ENCODE measurements at regions not wholly inside any gene's neighbourhood (a gene's known extent, or its start where the extent isn't known, plus 50 kb on each side); places are given as distances from the start of the nearest gene placed in this dataset.

DNA sequence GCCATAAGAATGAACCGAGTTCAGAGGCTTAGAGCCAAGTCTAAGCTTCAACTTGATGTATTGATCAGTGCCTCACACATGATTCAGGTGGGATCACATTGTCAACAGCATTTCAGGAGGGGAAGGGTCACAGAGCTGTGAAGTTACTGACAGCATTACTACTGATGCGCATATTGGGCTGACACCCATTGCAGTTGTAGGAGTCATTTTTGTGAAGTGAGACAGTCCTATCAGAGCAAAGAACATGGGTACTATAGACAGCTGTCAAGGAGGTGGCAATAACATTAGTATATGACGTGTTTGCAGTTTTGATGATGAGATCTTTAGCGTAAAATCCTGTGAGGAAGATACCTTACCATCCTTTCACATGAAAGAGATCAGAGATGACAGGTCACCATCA lies 206.0 kb upstream of the RBM19 start:
- Histone ChIP-seq H3K4me3 (replicated peaks in 1 of 4; ENCODE audit: control extremely low read depth in 1 of 4, insufficient read depth in 1 of 4, low read depth in 3 of 4, low read length in 4 of 4) (no peak overlapping the region), H3K9ac (ENCODE audit: insufficient read depth, low read length) (no peak overlapping the region), H3K4me2 (ENCODE audit: extremely low read depth, insufficient read depth, low read length) (no peak overlapping the region), H3K27me3 (ENCODE audit: control insufficient read depth, insufficient read depth, low read length) (peaks cover 2% of the 10 kb centered on the region), H3K4me1 (ENCODE audit: control insufficient read depth, extremely low read depth, insufficient read depth, low read length) (no peaks in the 10 kb centered on the region), H3K27ac (ENCODE audit: insufficient read depth, low read length) (no peak overlapping the region), H3K36me3 (ENCODE audit: control insufficient read depth, insufficient read depth, low read length) (no peaks in the 10 kb centered on the region), H4K20me1 (ENCODE audit: control insufficient read depth, extremely low read depth, insufficient read depth, low read length) (no peaks in the 10 kb centered on the region), H2AFZ (ENCODE audit: low read length) (no peak overlapping the region), H3K79me2 (ENCODE audit: control insufficient read depth, insufficient read depth, low read length) (no peaks in the 10 kb centered on the region), H3K9me3 (ENCODE audit: control insufficient read depth, insufficient read depth, low read depth, low read length) (no peaks in the 10 kb centered on the region)
- TF ChIP-seq, protein P1, sequence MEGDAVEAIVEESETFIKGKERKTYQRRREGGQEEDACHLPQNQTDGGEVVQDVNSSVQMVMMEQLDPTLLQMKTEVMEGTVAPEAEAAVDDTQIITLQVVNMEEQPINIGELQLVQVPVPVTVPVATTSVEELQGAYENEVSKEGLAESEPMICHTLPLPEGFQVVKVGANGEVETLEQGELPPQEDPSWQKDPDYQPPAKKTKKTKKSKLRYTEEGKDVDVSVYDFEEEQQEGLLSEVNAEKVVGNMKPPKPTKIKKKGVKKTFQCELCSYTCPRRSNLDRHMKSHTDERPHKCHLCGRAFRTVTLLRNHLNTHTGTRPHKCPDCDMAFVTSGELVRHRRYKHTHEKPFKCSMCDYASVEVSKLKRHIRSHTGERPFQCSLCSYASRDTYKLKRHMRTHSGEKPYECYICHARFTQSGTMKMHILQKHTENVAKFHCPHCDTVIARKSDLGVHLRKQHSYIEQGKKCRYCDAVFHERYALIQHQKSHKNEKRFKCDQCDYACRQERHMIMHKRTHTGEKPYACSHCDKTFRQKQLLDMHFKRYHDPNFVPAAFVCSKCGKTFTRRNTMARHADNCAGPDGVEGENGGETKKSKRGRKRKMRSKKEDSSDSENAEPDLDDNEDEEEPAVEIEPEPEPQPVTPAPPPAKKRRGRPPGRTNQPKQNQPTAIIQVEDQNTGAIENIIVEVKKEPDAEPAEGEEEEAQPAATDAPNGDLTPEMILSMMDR (conservative IDR thresholded peaks at IDR 0.05 in 1 of 2, IDR thresholded peaks at IDR 0.05 in 1 of 2; ENCODE audit: low read depth in 1 of 2, low read length in 2 of 2), result no peak
- no peak for TF ChIP-seq EZH2 (IDR thresholded peaks at IDR 0.05; ENCODE audit: low read length, missing control alignments)
- DNase-seq (ENCODE audit: low read depth in 2 of 2), result no peak

DNA sequence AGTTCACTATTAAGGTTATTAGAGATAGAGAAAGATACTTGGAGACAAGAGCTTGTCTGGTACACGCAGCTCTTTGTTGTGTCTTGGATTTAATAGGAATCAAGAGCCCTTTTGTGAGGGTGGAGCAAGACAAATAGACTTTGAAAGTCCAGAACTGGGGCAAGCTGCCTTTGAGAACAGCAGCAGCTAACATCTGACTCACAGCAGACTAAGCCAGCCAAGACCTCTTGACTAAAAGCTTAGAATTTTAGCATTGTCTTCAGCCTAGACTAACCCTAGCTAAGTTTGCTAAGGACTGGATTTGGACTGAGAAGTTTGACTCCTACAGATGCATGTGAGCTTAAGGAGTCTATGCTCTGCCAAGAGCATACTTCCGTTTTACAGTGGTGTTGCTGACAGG lies 201.9 kb upstream of the RBM19 start:
- Histone ChIP-seq H3K4me2 (ENCODE audit: extremely low read depth, insufficient read depth, low read length) (no peak overlapping the region), H3K36me3 (ENCODE audit: control insufficient read depth, insufficient read depth, low read length) (no peaks in the 10 kb centered on the region), H3K9ac (ENCODE audit: insufficient read depth, low read length) (no peak overlapping the region), H3K9me3 (ENCODE audit: control insufficient read depth, insufficient read depth, low read depth, low read length) (no peaks in the 10 kb centered on the region), H3K4me3 (replicated peaks in 1 of 4; ENCODE audit: control extremely low read depth in 1 of 4, insufficient read depth in 1 of 4, low read depth in 3 of 4, low read length in 4 of 4) (no peak overlapping the region), H3K4me1 (ENCODE audit: control insufficient read depth, extremely low read depth, insufficient read depth, low read length) (peaks cover 7% of the 10 kb centered on the region), H3K27ac (ENCODE audit: insufficient read depth, low read length) (no peak overlapping the region), H3K79me2 (ENCODE audit: control insufficient read depth, insufficient read depth, low read length) (no peaks in the 10 kb centered on the region), H4K20me1 (ENCODE audit: control insufficient read depth, extremely low read depth, insufficient read depth, low read length) (no peaks in the 10 kb centered on the region), H2AFZ (ENCODE audit: low read length) (no peak overlapping the region), H3K27me3 (ENCODE audit: control insufficient read depth, insufficient read depth, low read length) (no peaks in the 10 kb centered on the region)
- TF ChIP-seq EZH2 (IDR thresholded peaks at IDR 0.05; ENCODE audit: low read length, missing control alignments), result no peak
- TF ChIP-seq, protein P1 (conservative IDR thresholded peaks at IDR 0.05 in 1 of 2, IDR thresholded peaks at IDR 0.05 in 1 of 2; ENCODE audit: low read depth in 1 of 2, low read length in 2 of 2), result no peak
- peak; percentile 4 to 45 for DNase-seq (ENCODE audit: low read depth in 2 of 2)

DNA sequence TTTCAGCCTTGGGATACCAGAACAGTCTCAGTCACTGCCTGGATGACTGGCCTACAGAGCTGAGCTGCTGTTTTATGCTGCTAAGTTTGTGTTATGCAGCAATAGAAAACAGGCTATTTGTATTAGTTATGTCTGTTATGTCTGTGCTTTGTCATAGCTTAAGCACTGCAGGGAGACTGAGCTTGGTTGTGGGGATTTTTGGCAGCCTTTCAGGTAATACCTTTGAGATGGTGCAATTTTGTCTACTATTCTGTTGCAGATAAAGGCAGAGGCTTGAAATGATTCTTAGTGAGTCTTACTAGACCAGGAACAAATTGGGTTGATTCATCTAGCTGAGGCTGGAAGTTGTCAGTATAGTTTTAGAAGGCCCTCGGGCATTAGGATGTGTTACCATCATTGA lies 201.3 kb upstream of the RBM19 start:
- no peaks in the 10 kb centered on the region for H4K20me1 ChIP-seq (ENCODE audit: control insufficient read depth, extremely low read depth, insufficient read depth, low read length)
- peak; percentile 11 to 31 for DNase-seq (ENCODE audit: low read depth in 2 of 2)
- H3K4me1 ChIP-seq (ENCODE audit: control insufficient read depth, extremely low read depth, insufficient read depth, low read length), result peaks cover 7% of the 10 kb centered on the region
- no peak overlapping the region for H3K4me3 ChIP-seq (replicated peaks in 1 of 4; ENCODE audit: control extremely low read depth in 1 of 4, insufficient read depth in 1 of 4, low read depth in 3 of 4, low read length in 4 of 4)
- H3K9ac ChIP-seq (ENCODE audit: insufficient read depth, low read length), result no peak overlapping the region
- H3K27ac ChIP-seq (ENCODE audit: insufficient read depth, low read length), result no peak overlapping the region
- TF ChIP-seq EZH2 (IDR thresholded peaks at IDR 0.05; ENCODE audit: low read length, missing control alignments), result no peak
- TF ChIP-seq, protein P1 (conservative IDR thresholded peaks at IDR 0.05 in 1 of 2, IDR thresholded peaks at IDR 0.05 in 1 of 2; ENCODE audit: low read depth in 1 of 2, low read length in 2 of 2), result no peak
- no peak overlapping the region for H2AFZ ChIP-seq (ENCODE audit: low read length)
- H3K4me2 ChIP-seq (ENCODE audit: extremely low read depth, insufficient read depth, low read length), result no peak overlapping the region
- H3K9me3 ChIP-seq (ENCODE audit: control insufficient read depth, insufficient read depth, low read depth, low read length), result no peaks in the 10 kb centered on the region
- no peaks in the 10 kb centered on the region for H3K79me2 ChIP-seq (ENCODE audit: control insufficient read depth, insufficient read depth, low read length)
- H3K27me3 ChIP-seq (ENCODE audit: control insufficient read depth, insufficient read depth, low read length), result no peaks in the 10 kb centered on the region
- no peaks in the 10 kb centered on the region for H3K36me3 ChIP-seq (ENCODE audit: control insufficient read depth, insufficient read depth, low read length)
